Epithelial cell of esophagus (primary cell): ENCODE measurements at regions not wholly inside any gene's neighbourhood (a gene's known extent, or its start where the extent isn't known, plus 50 kb on each side); places are given as distances from the start of the nearest gene placed in this dataset.

ENCODE experiments used
- DNase-seq: peaks from one replicate; pipeline ENCODE4 v3.0.0; 2010; ENCODE audit warnings: low read depth
- H3K4me3 ChIP-seq: 2 replicates; pipeline ENCODE4 v1.5.1; 2011; ENCODE audit warnings: mild to moderate bottlenecking, low read length, control low read depth
- TF ChIP-seq, protein P1 (sequence below): IDR thresholded peaks from 2 replicates; pipeline ENCODE4 v1.5.1; 2011; ENCODE audit warnings: low read depth, mild to moderate bottlenecking, low read length, control low read depth, inconsistent platforms; ENCODE audit not compliant: insufficient read depth; ENCODE audit errors: missing control alignments

DNA sequence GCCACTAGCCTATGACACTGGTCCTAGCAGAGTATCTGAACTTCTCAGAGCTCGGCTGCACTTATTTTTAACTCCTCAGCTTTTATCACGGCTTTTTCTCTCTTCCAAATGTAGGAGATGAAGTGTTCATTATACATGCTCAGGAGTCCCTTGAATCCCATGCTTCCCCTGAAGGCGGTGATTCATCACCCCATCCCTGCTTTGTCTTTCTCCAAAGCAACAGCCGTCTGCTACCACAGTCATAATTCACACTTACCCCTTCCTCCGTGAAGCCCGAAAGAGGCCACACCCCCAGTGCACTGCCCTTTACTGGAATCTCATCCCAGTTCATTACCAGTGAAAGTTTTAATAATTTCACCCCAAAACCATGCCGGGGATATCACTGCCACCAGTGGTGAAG lies 301.5 kb upstream of the SHH start:
- H3K4me3 ChIP-seq = no peak overlapping the region
- DNase-seq = no peak
- TF ChIP-seq, protein P1, sequence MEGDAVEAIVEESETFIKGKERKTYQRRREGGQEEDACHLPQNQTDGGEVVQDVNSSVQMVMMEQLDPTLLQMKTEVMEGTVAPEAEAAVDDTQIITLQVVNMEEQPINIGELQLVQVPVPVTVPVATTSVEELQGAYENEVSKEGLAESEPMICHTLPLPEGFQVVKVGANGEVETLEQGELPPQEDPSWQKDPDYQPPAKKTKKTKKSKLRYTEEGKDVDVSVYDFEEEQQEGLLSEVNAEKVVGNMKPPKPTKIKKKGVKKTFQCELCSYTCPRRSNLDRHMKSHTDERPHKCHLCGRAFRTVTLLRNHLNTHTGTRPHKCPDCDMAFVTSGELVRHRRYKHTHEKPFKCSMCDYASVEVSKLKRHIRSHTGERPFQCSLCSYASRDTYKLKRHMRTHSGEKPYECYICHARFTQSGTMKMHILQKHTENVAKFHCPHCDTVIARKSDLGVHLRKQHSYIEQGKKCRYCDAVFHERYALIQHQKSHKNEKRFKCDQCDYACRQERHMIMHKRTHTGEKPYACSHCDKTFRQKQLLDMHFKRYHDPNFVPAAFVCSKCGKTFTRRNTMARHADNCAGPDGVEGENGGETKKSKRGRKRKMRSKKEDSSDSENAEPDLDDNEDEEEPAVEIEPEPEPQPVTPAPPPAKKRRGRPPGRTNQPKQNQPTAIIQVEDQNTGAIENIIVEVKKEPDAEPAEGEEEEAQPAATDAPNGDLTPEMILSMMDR = no peak

DNA sequence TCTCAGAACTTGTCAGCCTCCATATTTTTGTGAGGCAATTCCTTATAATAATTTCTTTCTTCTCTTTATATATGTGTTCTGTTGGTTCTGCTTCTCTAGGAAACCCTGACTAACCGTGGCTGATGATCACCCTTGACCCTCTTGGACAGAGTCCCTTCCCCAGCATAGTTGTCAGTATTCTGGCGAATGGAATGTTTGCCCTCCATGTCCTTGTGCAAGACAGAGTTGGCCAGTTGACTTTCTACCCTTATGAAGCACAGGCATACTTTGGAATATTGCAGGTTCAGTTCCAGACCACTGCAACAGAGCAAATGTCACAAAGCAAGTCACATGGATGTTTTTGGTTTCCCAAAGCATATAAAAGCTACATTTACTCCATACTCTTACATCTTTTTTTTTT lies 297.7 kb upstream of the SHH start:
- TF ChIP-seq, protein P1 = no peak
- no peak for DNase-seq
- H3K4me3 ChIP-seq = no peak overlapping the region

DNA sequence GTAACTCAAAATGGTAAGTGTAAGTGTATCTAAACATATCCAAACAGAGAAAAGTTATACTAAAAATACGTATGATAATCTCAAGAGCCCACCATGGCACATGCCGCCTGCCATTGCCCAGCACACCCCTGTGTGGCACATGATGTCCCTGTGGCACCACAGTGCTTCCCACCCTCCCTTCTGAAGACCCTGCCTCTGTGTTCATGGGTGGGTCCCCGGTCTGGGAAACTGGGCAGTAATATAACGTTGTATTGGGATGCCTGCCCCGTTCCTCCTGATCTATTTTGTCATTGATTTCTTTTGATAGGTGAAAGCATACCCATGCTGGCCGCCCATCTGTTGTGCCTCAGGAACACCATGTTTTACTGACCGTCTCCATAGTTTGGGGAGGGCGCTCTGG lies 296.8 kb upstream of the SHH start:
- TF ChIP-seq, protein P1 = no peak
- DNase-seq = no peak

DNA sequence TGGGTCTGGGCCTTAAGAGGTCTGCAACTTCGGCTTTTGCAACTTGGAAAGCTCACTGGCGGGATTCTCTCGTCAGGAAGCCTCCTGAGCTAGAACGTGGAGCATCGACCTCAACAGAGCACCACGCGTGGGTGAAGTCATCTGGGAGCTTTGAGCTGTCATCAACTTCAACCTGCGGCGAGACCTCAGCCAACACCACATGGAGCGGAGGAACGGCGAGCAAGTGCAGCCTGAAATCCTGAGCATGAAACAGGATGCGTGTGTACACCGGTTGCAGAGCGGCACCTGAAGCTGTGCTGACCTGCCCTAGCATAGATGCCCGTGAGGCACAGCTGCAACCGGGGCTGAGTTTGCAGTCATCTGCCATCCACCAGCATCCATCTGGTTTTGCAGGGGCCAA lies 295.7 kb upstream of the SHH start:
- DNase-seq = no peak
- H3K4me3 ChIP-seq = no peak overlapping the region
- TF ChIP-seq, protein P1 = no peak

More for the DNA sequence above, 296.8 kb upstream of the SHH start:
- no peak overlapping the region for H3K4me3 ChIP-seq

DNA sequence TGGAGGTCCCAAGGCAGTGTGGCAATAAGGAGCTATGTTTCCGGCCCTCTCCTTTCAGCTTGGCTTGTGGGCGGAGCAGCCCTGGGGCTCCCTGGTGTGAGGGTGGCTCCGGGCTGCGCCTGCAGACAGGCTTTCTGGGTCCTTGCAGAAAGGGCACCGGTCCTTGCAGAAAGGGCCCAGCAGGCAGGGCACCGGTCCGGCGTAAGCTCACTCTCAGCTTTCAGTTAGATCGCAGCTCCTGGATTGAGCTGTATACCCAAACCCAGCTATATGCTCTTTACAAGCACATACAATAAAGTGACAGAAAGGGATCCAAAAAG lies 293.8 kb upstream of the SHH start:
- TF ChIP-seq, protein P1 = no peak
- no peak overlapping the region for H3K4me3 ChIP-seq
- DNase-seq = no peak

DNA sequence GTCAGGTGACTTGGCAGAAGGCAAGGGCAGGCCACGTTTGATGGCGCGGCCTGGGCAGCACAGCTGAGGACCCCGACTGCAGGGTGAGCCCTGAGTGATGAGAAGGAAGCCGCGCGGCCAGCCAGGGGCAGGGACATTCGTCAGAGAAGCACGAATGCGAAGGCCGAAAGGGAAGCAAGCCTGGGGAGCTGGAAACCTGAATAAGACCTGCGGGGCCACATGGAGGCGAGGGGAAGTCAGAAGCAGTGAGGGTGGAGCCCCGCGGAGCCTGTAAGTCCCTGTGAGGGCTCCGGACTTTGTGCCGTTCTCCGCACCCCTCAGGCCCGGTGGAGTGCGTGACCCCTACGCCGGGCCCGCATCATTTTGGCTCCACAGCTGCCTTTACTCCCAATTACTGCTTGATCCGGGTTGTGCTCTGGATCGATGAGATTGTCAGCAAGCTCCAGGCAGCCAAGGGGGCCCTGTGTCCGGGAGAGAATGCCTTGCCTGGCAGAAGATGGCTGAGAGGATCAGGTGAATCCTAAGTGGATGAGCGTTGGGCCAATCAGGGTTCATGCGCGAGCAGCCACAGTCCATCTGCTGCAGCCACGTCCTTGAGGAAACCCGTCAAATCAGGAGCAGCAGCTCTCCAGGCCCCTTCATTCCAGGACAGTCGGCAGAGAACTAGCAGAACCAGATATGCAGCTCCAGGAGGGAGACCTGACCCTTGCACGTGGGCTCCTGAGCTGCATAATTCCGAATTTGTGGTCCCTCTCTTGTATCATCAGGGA lies 293.3 kb upstream of the SHH start:
- no peak for DNase-seq
- TF ChIP-seq, protein P1 = no peak
- no peak overlapping the region for H3K4me3 ChIP-seq
